ENCODE measurements at regions not wholly inside any gene's neighbourhood (a gene's known extent, or its start where the extent isn't known, plus 50 kb on each side); places are given as distances from the start of the nearest gene placed in this dataset.
A peak's percentile ranks its signal among the peaks of the same experiment; 100 is the strongest.

- Histone ChIP-seq H2BK15ac (ENCODE audit: low read depth, low read length) (no peak overlapping the region), H2AFZ (ENCODE audit: low read length) (no peak overlapping the region), H2BK20ac (ENCODE audit: low read depth, low read length, poor library complexity, severe bottlenecking) (no peak overlapping the region), H3K27me3 (ENCODE audit: insufficient read depth, low read length) (no peaks in the 10 kb centered on the region), H2AK5ac (ENCODE audit: insufficient read length, low read length) (no peak overlapping the region), H3K18ac (ENCODE audit: insufficient read length, low read depth, low read length) (no peak overlapping the region), H3K4ac (ENCODE audit: low read depth, low read length) (no peak overlapping the region), H3T11ph (ENCODE audit: low read length) (no peak overlapping the region), H2BK5ac (ENCODE audit: insufficient read length, low read length) (no peak overlapping the region), H3K23me2 (ENCODE audit: insufficient read length, low read depth, low read length, poor library complexity, severe bottlenecking) (no peaks in the 10 kb centered on the region), H3K23ac (ENCODE audit: insufficient read length, low read depth, low read length) (no peak overlapping the region), H2BK120ac (ENCODE audit: low read depth, low read length, poor library complexity, severe bottlenecking) (no peak overlapping the region), H3K79me2 (ENCODE audit: insufficient read depth, low read length) (no peaks in the 10 kb centered on the region), H3K9ac (ENCODE audit: extremely low read depth, insufficient read length, low read length) (no peak overlapping the region), H2BK12ac (ENCODE audit: insufficient read length, low read depth, low read length) (no peak overlapping the region), H4K91ac (ENCODE audit: insufficient read length, low read depth, low read length) (no peak overlapping the region), H3K56ac (ENCODE audit: insufficient read length, low read depth, low read length) (no peak overlapping the region), H3K79me1 (ENCODE audit: insufficient read depth, low read depth, low read length, poor library complexity, severe bottlenecking) (no peaks in the 10 kb centered on the region), H3K4me1 (ENCODE audit: insufficient read depth, low read length) (peaks cover 4% of the 10 kb centered on the region), H4K20me1 (ENCODE audit: control insufficient read depth, insufficient read depth, insufficient read length) (no peaks in the 10 kb centered on the region), H4K8ac (replicated peaks; ENCODE audit: insufficient read length, low read depth, low read length) (no peak overlapping the region), H3K14ac (ENCODE audit: insufficient read depth, low read length) (no peak overlapping the region), H4K5ac (ENCODE audit: insufficient read length, low read depth, low read length) (no peak overlapping the region), H3K9me3 (ENCODE audit: control insufficient read depth, low read depth, low read length) (no peaks in the 10 kb centered on the region), H3K27ac (ENCODE audit: insufficient read length, low read depth, low read length) (peak overlapping the region; percentile 2), H3K4me2 (ENCODE audit: insufficient read depth, insufficient read length, low read length) (peak overlapping the region; percentile 28)
- TF ChIP-seq CTCF (conservative IDR thresholded peaks at IDR 0.05), result no peak
- Mint-ChIP-seq H3K27me3 (ENCODE audit: low read depth) (no peaks in the 10 kb centered on the region), H3K9me3 (peaks cover 12 to 24% of the 10 kb centered on the region in 2 experiments), H3K4me3 (peak overlapping the region in 1 of 2 experiments; percentile 38; a peak in 1 of 5 replicates), H3K27ac (peak overlapping the region; percentile 74 to 96 (median 94); a peak in 6 of 7 replicates), H3K4me1 (peaks cover 49 to 53% of the 10 kb centered on the region in 2 experiments), H3K36me3 (ENCODE audit: insufficient read depth in 1 of 3, low read depth in 3 of 3) (peaks cover 17 to 54% (median 37%) of the 10 kb centered on the region in 3 experiments)
- DNase-seq, result no peak
- WGBS (ENCODE audit: extremely low coverage, insufficient read length, low lambda C conversion rate), result no CpG with 5 or more reads among the region's 1 CpG
These were observed 285.7 kb upstream of the RGS6 start for GRCh38 chr14:71646518-71646917.
